ENCODE measurements at regions not wholly inside any gene's neighbourhood (a gene's known extent, or its start where the extent isn't known, plus 50 kb on each side); places are given as distances from the start of the nearest gene placed in this dataset.

DNA sequence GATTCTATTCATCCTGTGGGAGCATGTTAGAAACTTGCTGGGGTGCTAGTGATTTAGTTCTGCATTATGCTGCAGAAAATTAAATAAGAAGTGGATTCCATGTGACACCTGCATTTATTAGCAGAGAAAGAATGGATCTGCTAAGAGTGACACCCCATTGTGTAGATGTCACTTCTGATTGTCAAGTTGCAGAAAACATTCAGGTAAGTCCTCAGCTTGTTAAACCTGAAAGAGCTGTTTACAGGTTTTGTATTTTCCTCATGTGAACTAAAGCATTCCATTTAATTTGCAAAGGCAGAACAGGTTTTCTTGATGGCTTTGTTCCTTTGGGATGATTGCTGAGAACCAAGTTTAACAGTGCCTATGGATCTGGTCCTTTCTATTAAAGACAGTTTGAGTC is 238.7 kb downstream of the ABCC12 start:
- ATAC-seq, result no peak
- TF ChIP-seq, protein P1, sequence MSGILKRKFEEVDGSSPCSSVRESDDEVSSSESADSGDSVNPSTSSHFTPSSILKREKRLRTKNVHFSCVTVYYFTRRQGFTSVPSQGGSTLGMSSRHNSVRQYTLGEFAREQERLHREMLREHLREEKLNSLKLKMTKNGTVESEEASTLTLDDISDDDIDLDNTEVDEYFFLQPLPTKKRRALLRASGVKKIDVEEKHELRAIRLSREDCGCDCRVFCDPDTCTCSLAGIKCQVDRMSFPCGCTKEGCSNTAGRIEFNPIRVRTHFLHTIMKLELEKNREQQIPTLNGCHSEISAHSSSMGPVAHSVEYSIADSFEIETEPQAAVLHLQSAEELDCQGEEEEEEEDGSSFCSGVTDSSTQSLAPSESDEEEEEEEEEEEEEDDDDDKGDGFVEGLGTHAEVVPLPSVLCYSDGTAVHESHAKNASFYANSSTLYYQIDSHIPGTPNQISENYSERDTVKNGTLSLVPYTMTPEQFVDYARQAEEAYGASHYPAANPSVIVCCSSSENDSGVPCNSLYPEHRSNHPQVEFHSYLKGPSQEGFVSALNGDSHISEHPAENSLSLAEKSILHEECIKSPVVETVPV (CRISPR knock-in tag; IDR thresholded peaks at IDR 0.05), result no peak
- TF ChIP-seq ARNTL (CRISPR knock-in tag; IDR thresholded peaks at IDR 0.05; ENCODE audit: borderline replicate concordance, low read depth), result no peak
- TF ChIP-seq GLIS3 (CRISPR knock-in tag; IDR thresholded peaks at IDR 0.05), result no peak
- TF ChIP-seq, protein P2, sequence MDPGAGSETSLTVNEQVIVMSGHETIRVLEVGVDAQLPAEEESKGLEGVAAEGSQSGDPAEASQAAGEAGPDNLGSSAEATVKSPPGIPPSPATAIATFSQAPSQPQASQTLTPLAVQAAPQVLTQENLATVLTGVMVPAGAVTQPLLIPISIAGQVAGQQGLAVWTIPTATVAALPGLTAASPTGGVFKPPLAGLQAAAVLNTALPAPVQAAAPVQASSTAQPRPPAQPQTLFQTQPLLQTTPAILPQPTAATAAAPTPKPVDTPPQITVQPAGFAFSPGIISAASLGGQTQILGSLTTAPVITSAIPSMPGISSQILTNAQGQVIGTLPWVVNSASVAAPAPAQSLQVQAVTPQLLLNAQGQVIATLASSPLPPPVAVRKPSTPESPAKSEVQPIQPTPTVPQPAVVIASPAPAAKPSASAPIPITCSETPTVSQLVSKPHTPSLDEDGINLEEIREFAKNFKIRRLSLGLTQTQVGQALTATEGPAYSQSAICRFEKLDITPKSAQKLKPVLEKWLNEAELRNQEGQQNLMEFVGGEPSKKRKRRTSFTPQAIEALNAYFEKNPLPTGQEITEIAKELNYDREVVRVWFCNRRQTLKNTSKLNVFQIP (CRISPR knock-in tag; IDR thresholded peaks at IDR 0.05; ENCODE audit: borderline replicate concordance, low read depth), result no peak
- no peak for TF ChIP-seq CSDC2 (CRISPR knock-in tag; IDR thresholded peaks at IDR 0.05)
- TF ChIP-seq, protein P3, sequence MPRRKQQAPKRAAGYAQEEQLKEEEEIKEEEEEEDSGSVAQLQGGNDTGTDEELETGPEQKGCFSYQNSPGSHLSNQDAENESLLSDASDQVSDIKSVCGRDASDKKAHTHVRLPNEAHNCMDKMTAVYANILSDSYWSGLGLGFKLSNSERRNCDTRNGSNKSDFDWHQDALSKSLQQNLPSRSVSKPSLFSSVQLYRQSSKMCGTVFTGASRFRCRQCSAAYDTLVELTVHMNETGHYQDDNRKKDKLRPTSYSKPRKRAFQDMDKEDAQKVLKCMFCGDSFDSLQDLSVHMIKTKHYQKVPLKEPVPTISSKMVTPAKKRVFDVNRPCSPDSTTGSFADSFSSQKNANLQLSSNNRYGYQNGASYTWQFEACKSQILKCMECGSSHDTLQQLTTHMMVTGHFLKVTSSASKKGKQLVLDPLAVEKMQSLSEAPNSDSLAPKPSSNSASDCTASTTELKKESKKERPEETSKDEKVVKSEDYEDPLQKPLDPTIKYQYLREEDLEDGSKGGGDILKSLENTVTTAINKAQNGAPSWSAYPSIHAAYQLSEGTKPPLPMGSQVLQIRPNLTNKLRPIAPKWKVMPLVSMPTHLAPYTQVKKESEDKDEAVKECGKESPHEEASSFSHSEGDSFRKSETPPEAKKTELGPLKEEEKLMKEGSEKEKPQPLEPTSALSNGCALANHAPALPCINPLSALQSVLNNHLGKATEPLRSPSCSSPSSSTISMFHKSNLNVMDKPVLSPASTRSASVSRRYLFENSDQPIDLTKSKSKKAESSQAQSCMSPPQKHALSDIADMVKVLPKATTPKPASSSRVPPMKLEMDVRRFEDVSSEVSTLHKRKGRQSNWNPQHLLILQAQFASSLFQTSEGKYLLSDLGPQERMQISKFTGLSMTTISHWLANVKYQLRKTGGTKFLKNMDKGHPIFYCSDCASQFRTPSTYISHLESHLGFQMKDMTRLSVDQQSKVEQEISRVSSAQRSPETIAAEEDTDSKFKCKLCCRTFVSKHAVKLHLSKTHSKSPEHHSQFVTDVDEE (CRISPR knock-in tag; IDR thresholded peaks at IDR 0.05), result no peak
- no peak for TF ChIP-seq ESRRG (CRISPR knock-in tag; IDR thresholded peaks at IDR 0.05)
- TF ChIP-seq TCF4 (CRISPR knock-in tag; IDR thresholded peaks at IDR 0.05; ENCODE audit: borderline replicate concordance), result no peak

DNA sequence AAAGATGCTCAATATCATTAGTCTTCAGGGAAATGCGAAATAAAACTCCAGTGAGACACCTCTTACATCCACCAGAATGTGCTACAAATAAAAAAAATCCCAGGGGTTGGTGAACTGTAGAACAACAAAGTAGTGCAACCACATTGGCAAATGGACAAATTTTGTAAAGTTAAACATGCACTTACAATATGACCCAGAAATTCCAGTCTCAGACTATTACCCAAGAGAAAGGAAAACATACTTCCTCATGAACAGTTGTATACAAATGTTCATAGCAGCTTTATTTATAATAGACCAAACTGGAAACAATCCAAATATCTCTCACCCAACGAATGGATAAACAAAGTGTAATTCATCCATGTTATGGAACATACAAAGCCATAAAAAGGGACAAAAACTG is 239.5 kb downstream of the ABCC12 start:
- ATAC-seq, result no peak
- no peak for TF ChIP-seq RARB (CRISPR knock-in tag; IDR thresholded peaks at IDR 0.05)

DNA sequence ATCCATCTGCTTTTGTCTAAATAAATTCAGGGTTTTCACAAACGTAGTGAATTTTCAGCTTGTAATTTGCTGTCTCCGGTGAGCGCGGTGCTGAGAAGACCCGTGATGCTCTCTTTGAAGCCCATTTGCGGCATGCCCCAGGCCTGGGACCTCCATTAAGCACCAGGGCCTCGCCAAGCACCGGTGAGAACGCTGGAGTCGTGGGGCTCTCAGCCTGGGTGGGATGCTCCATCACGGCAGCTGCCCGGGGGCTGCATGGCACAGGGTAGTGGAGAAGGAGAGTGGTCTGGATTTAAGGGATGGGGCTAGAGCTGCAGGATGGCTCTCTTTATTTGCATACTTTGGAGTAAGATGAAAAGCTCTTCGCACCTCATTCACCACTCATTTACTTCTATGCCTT is 248.7 kb downstream of the ABCC12 start:
- TF ChIP-seq RARB (CRISPR knock-in tag; IDR thresholded peaks at IDR 0.05) (no peak), ZNF565 (CRISPR knock-in tag; conservative IDR thresholded peaks at IDR 0.05; ENCODE audit: low read depth) (no peak), SNAI2 (CRISPR knock-in tag; IDR thresholded peaks at IDR 0.05) (no peak), ISL1 (CRISPR knock-in tag; IDR thresholded peaks at IDR 0.05) (no peak), ZNF8 (CRISPR knock-in tag; IDR thresholded peaks at IDR 0.05) (no peak), GLIS3 (CRISPR knock-in tag; IDR thresholded peaks at IDR 0.05) (no peak), PPARA (CRISPR knock-in tag; IDR thresholded peaks at IDR 0.05; ENCODE audit: borderline replicate concordance) (no peak), ARNTL (CRISPR knock-in tag; IDR thresholded peaks at IDR 0.05; ENCODE audit: borderline replicate concordance, low read depth) (no peak), CSDC2 (CRISPR knock-in tag; IDR thresholded peaks at IDR 0.05) (no peak), OSR1 (CRISPR knock-in tag; IDR thresholded peaks at IDR 0.05) (no peak), TCF4 (CRISPR knock-in tag; IDR thresholded peaks at IDR 0.05; ENCODE audit: borderline replicate concordance) (no peak), BACH2 (CRISPR knock-in tag; IDR thresholded peaks at IDR 0.05; ENCODE audit: borderline replicate concordance) (no peak), ZC3H10 (CRISPR knock-in tag; IDR thresholded peaks at IDR 0.05) (no peak), TOX (CRISPR knock-in tag; IDR thresholded peaks at IDR 0.05; ENCODE audit: borderline replicate concordance) (no peak), ZFP3 (CRISPR knock-in tag; IDR thresholded peaks at IDR 0.05) (no peak), ESRRG (CRISPR knock-in tag; IDR thresholded peaks at IDR 0.05) (no peak)
- TF ChIP-seq, protein P4, sequence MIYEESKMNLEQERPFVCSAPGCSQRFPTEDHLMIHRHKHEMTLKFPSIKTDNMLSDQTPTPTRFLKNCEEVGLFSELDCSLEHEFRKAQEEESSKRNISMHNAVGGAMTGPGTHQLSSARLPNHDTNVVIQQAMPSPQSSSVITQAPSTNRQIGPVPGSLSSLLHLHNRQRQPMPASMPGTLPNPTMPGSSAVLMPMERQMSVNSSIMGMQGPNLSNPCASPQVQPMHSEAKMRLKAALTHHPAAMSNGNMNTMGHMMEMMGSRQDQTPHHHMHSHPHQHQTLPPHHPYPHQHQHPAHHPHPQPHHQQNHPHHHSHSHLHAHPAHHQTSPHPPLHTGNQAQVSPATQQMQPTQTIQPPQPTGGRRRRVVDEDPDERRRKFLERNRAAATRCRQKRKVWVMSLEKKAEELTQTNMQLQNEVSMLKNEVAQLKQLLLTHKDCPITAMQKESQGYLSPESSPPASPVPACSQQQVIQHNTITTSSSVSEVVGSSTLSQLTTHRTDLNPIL (CRISPR knock-in tag; IDR thresholded peaks at IDR 0.05; ENCODE audit: low read depth), result no peak
- TF ChIP-seq, protein P3 (CRISPR knock-in tag; IDR thresholded peaks at IDR 0.05), result no peak
- TF ChIP-seq, protein P1 (CRISPR knock-in tag; IDR thresholded peaks at IDR 0.05), result no peak
- TF ChIP-seq, protein P2 (CRISPR knock-in tag; IDR thresholded peaks at IDR 0.05; ENCODE audit: borderline replicate concordance, low read depth), result no peak
- no peak for ATAC-seq

All from SK-N-SH treated with all-trans-retinoic acid at 6 μM for 48 hours (cell line).